ENCODE measurements at regions not wholly inside any gene's neighbourhood (a gene's known extent, or its start where the extent isn't known, plus 50 kb on each side); places are given as distances from the start of the nearest gene placed in this dataset.
"Not testable (repeated sequence)": the region's sequence is repeated elsewhere in the genome, so short reads cannot be mapped to it uniquely, and the experiment has no call there.

DNA sequence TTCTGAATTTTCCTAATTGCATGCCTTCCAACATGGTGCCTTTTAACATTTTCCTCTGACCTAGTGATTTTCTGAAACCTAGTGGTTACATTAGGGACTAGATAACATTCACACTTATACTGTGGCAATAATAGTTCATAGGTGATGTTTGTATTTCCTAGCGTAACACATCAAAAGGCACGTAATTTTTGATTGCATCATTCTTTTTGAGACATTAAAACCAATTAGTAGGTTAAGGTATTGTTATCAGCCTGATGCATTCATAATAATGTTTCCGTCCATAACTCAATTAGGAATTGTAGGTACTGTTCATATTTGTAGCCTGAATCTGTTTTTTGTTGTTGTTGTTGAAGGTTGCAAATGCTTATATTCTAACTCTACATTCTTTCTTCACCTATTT lies 192.4 kb downstream of the ANXA1 start:
- no peak for DNase-seq (ENCODE audit: low spot score)

DNA sequence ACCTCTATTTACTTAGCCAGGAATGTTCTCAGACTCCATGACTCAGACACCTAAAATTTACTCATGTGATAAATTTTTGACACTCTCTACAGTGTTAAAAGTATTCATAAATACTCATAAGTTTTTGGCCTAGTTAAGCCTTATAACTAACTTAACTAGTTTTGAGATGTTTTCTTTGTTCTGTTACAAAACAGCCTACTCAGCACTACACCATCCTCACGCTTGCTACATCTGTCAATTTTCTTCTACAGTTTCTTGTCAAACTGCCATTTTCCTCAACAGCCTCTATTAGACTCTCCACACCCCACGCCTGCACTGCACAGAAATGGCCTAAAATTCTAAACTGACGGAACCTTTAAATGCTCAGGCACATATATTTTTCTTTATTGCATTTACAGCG lies 195.5 kb downstream of the ANXA1 start:
- no peak for DNase-seq (ENCODE audit: low spot score)

DNA sequence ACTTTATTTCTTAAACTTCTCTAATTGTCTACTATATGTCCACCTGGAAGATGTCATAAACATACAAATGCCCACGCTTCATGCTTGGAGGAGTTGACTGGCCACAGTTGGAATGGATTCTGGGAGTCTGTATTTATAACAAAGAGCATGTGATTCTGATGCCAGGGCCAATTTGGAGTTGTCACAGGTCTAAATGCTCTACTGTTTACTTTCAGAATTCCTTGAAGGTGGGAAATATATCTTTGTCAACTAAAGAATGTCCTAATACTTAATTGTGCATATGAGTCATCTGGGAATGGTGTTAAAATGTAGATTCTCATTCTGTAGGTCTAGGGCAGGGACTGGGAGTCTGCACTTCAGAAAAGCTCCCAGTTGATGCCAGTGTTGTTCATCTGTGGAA lies 196.1 kb downstream of the ANXA1 start:
- DNase-seq (ENCODE audit: low spot score), result no peak

DNA sequence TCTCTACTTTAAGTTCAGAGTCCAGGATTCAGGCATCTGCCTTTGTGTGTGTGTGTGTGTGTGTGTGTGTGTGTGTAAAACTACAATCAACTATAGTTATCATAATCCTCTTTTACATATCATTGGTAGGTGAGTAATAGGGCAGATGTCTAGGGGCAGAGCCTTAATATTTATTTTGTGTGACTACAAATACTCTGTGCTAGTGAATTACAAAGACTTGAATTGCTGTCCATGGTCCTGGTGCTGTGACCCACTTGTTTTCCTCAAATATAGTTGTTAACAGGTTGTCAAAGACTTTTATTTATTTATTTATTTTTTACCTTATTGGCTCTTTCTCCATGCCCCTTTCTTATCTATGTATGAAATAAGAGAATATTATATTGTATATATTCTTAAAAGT lies 196.8 kb downstream of the ANXA1 start:
- no peak for DNase-seq (ENCODE audit: low spot score)

DNA sequence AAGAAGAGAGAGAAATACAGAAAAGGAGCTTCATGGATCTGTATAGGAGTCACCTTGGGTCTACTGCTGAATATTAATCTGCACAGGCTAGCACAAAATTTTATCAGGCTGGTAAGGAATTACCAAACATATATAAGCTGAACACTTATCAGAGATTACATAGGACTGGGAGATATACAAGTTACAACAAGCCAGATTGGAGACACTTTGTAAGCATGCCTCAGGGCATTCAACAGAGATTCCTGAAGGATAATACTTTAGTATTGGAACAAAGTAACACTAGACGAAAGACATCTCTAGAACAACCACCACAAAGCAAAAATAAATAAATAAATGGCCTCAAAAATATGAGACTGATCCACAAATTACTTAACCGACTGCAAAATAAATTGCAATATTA lies 197.8 kb downstream of the ANXA1 start:
- DNase-seq (ENCODE audit: low spot score), result no peak

DNA sequence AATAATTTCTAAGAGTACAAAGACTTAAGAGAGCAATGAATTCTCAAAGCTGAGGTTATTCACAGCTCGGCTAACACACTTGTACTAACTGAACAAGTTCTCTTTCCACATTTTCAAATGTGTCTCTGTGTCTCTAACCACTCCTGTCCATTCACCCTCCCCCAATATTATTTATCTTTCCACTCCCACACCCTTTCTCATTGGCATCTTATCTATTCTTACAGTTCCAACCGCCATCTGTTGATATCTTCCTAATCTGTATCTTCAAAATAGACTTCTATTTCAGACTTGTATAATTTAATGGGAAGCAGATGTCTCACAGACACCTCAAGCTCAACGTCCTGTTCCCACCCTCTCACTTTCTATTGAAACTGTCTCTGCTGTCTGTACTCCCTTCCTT lies 205.9 kb downstream of the ANXA1 start:
- DNase-seq (ENCODE audit: low spot score), result no peak

DNA sequence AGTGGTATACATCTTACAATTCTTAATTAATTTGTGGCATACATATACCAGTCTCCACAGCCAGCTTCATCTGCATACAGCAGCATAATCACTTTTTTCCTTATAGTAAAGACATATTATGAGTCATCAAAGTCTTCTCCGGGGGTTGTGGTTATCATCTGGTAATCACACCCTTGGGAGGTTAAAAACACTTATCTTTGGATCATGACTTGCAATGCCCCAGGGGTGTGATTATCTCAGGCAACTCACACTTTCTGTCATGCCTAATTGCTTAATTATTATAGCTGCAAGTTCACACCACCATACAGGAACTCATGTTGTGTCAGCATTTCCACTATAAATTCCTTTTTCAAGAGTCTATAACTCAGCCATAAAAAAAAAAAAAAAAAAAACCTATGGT lies 218.4 kb downstream of the ANXA1 start:
- DNase-seq (ENCODE audit: low spot score), result no peak

DNA sequence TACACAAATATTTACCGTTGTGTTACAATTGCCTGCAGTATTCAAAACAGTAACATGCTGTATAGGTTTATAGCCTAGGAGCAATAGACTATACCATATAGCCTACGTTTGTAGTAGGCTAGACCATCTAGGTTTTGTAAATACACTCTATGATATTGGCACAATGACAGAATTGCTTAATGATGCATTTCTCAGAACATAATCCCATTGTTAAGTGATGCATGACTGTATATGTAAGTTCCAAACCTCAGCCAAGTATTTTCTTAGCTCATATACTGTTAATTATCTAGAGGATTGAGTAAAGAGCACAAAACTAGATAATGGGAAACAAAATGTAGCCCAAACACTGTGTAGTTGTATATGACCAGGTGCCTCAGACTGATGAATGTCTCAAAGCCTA lies 220.1 kb downstream of the ANXA1 start:
- no peak for DNase-seq (ENCODE audit: low spot score)

DNA sequence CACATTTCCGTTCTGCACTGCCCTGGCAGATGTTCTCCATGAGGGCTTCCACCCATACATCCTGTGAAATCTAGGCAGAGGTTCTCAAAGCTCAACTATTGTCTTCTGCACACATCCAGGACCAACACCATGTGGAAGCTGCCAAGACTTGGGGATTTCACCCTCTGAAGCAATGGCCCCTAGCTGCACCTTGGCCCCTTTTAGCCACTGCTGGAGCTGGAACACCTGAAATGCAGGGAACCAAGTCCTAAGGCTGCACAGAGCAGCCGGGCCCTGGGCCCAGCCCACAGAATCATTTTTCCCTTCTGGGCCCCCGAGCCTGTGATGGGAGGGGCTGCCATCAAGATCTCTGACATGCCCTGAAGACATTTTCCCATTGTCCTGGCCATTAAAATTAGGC lies 228.7 kb downstream of the ANXA1 start:
- no peak for DNase-seq (ENCODE audit: low spot score)

DNA sequence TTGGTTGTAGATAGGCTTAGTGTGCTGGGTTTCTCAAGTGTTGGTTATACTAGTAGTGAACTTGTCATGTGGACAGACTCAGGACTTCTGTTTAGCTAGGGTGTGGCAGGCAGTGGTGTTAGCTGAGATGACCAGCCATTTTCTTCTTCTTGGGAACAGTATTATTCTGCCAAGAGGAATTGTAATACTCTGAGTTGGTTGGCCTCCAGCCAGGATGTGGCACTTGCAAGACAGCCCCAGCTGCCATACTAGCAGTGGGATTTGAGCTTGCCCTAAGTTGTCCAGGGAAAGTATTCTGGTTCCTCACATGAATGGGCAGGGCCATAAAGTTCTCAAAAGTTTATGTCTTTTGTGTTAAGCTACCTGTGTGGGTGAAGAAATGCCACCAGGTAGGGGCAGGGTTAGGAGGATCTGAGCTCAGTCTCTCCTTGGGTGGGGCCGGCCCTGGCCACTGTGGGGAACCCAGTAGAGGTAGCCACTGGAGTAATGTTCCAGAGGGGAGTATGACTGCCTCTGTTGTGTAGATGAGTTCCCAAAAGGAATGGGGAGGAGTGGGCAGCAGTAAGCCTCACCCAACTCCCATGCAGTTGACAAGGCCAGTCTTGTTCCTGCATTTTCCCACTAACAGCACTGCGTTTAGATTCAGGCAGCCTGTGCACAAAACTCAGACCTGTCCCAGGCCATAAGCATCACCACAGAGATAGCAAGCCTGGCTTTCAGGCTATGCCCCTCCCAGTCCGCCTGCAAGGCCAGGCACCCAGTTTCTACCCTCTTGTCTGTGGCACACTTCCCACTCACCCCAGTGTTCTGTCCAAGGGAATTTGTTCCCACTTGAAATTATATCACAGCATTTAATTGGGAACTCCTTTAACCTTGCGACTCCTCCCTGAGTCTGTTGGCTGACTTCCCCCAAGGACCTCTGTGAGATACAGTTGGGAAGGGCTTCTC lies 250.7 kb downstream of the ANXA1 start:
- DNase-seq (ENCODE audit: low spot score), result no peak

DNA sequence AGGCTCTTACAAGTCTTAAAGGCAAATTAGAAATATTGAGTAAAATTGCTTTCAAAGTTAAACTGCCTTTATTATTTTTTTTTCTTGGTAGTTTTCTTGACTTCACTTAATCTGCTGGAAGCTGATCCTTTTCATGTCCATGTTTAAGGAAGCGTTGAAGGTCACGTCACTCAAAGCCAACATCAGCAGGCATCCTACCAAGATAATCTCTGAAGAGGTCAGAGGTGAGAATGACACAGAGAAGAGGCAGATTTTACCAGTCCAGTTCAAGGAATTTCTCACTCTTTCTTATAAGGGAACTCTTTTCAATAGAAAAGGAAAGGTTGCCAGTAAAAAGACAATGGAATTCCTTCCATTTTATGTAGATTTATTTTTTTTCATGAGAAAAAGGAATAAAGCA lies 259.8 kb downstream of the ANXA1 start:
- DNase-seq (ENCODE audit: low spot score), result no peak

DNA sequence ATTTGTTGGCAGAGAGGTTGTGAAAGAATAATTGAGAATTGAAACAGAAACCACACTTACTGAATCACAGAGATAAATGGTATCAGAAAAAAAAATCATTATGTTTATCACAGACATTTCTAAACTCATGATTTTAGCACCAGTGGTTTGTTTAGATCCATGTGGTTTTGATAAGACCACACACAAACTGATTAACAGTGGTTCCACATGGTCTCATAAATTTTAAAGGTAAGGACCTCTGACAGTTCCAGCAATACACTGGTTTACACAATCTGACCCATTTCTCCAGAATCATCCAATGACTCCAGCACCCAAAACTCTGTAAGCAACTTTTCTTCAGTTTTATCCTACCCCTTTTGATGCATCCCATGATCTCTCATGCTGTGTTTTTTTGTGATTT lies 261.2 kb downstream of the ANXA1 start:
- DNase-seq (ENCODE audit: low spot score), result no peak

DNA sequence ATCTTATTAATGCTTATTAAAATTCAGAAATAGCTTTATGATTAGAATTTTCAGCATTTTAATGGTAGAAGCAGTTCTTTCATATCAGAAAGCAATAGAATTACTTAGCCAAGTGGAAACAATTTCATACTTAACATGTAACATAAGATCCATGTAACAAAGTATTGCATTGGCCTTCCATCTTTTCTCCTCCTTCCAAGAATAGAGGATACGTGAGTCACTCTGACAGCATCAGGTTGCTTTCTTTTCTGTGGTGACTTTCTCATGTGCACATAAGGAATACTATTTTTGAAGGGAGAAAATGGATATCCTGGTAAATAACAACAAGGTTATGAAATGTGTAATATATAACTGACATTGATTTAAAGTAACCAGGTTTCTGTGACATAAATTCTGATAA lies 272.2 kb downstream of the ANXA1 start:
- DNase-seq (ENCODE audit: low spot score), result no peak

DNA sequence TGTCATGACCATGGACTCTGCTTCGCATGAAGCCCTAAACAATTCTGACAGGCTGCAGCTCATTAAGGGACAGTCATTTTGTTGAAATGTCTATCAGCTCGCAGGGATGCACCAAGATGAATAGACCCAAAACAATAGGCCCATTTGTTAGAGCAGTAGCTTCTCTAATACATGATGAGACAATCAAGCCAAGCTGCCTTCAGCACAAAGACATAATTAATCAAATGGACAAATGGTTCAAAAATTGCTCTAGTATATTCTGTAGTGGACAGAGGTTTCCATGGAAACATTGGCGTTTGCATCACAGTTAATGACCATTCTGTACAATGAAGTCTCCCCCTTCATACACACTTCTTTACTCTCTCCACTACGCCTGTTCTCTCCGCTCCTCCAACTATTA lies 274.6 kb downstream of the ANXA1 start:
- DNase-seq (ENCODE audit: low spot score), result no peak

DNA sequence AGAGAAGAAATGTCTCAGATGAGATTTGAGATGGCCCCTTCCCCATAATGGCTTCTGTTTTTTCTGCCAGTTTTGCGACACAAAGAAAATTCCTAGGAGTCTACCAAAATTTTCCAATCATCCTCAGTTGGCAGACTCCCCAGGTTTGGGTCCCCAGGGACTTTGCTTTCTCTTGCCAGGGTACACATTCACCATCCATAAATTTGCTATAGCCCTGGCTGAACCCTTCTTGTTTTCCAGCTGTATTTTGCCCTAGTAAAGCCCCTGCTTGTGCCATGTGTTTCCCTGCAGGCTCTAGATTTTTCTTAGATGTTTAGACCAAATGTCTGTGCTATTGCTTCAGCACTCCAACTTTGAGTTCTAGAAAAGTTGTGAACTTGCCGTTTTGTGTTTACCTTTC lies 283.2 kb downstream of the ANXA1 start:
- no peak for DNase-seq (ENCODE audit: low spot score)

DNA sequence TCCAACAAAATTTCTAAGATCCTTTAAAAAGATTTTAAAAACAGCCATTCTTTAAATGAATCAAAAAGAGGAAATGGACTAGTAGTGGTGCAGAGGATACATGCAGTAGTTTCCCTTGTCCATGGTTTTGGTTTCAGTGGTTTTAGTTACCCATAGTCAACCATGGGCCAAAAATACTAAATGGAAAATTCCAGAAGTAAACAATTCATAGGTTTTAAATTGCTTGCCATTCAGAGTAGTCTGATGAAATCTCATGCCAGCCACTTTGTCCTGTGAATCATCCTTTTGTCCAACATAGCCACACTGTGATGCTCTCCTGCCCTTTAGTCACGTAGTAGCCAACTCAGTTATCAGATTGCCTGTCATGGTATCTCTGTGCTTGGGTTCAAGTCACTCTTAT lies 286.1 kb downstream of the ANXA1 start:
- peak; percentile 45 for DNase-seq (ENCODE audit: low spot score)

DNA sequence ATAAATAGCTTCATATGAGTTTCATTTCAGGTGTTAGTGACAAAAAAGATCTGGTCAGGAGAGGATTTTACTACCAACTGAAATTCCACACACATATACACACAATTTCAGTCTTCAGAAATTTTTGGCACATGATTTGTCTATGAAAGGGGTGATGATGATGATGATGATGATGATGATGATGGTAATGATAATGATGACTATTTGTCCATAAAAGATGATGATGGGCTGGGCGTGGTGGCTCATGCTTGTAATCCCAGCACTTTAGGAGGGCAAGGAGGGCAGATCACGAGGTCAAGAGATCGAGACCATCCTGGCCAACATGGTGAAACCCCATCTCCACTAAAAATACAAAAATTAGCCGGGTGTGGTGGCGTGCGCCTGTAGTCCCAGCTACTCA lies 288.2 kb downstream of the ANXA1 start:
- DNase-seq (ENCODE audit: low spot score), result not testable (repeated sequence)

DNA sequence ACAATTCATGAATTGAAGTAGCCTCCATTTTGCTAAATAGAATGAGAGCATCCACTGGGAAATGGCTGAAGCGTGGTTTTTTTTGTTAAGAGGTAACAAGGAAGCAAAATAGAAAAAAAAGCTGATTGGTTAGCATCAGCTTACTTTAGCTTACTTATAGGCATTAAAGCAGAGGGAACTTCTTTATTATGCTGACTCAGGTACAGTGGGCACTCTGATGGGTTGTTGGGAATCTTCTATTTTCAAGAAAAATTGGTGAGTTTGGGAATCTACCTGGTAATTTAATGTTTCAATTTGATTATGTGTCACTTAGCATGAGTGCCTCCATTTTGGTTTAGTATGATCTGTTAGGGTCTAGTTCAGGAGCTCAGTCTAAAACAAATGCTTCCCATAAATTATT lies 289.6 kb downstream of the ANXA1 start:
- no peak for DNase-seq (ENCODE audit: low spot score)

DNA sequence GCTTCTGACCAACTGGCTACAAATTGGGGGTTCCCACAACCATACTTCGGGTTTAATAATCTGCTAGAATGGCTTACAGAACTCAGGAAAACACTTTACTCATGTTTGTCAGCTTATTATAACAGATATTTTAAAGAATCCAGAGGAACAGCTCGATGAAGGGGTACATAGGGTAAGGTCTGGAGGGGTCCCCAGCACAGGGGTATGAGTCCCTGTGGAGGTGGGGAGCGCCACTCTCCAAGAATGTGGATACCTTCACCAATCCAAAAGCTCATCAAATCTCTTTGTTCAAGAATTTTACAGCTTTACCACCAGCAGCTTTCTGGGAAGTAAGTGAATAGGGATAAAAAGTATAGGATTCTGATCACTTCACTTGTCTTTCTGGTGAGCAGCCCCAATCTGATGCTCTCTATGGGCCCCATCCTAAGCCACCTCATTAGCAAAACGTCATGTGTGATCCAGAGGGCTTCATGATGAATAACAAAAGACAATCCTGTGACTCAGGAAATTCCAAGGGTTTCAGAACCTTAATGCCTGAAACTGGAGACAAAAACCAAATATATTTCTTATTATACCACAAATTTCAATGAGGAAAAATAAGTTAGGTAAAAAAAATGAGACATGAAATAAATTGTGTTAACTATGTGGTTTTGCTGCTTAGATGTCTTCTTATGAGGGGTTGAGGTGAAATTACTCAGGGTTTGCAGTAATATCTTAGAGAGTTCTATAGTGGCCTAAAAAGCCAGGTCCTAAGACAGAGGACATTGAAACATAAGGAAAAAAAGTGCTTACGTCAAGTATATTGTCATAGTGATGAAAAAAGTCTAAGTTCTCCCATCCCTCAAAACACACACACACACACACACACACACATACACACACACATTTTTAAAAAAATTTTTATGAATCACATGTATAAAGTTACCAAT lies 290.5 kb downstream of the ANXA1 start:
- no peak for DNase-seq (ENCODE audit: low spot score)

DNA sequence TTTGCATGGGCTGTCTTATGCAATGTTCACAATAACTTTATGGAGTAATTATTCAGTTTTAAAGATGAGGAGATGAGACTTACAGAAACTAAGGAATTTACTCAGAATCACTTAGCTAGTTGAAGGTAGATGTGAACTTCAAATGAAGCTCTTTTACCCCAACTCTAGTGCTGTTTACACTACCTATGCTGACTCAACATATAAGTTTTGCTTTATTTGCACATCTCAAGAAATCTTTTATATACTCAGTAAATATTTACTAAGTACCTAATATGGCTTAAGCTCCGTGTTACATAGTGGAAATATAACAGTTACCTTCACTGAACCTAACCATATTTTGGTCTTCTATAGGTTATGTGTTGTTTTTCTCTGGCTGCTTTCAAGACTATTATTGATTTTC lies 293.2 kb downstream of the ANXA1 start:
- no peak for DNase-seq (ENCODE audit: low spot score)

DNA sequence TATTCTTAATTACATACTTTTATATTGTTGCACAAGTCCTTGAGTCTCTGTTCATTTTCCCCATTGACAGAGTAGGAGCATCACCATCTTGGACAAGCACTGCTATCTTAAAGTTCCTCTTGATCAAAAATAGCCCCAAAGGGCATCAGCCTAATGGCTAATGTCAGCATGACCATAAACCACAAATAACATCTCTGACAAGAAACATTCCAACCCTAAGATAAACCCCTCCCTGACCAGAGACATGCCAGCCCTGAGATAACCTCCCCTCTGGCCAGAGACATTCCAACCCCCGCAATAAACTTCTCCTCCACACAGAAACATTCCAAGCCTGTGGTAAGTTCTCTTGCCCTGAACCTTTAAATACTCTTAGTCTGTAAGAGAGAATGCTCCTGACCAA lies 293.7 kb downstream of the ANXA1 start:
- not testable (repeated sequence) for DNase-seq (ENCODE audit: low spot score)

DNA sequence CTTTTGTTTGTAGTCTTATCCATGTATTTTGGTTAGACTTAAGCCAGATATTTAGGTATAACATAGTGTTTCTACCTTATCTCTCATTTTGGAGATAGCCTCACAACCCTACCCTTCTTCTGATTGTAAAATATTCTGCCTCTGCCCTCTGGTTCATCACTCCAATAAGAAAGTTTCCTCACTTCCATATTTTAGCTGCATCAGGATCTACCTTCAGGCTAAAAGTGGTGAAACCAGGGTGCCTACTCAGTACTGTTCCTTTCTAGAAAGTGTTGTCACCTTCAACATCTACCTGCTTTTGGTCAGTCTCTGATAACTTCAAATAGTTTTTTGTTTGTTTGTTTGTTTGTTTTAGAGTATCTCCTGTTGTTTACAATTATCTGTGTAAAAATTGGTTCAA lies 294.6 kb downstream of the ANXA1 start:
- DNase-seq (ENCODE audit: low spot score), result no peak

DNA sequence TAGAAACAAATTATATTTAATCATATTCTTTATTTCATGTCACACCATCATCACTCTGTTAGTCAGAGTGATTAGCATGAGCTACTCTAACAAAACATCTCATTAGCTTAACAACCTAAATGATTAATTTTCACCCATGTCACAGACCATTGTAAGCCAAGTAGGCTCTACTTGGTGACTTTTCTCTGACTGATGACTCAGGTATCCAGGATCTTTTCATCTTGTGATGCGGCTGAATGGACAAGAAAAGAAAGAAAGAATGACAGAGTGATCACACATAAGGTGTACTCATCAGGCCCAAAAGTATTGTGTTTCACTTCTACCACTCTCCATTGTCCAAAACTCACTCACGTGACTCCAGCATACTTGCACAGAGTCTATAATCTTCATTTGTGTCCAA lies 299.3 kb downstream of the ANXA1 start:
- no peak for DNase-seq (ENCODE audit: low spot score)
